Upper lobe of left lung (tissue), 6 donors: ENCODE measurements at regions not wholly inside any gene's neighbourhood (a gene's known extent, or its start where the extent isn't known, plus 50 kb on each side); places are given as distances from the start of the nearest gene placed in this dataset.

Experiments
- ATAC-seq, 2 donors: fragments of 200-7000 bp; cut with Tn5 transposase; one replicate each; pipeline ENCODE4 v1.9.1; 2022; ENCODE audit warnings: mild to moderate bottlenecking in 2 of 2, moderate library complexity in 2 of 2; ENCODE audit not compliant: low FRiP score in 2 of 2
- DNase-seq, 2 donors: peaks; one replicate each; pipeline ENCODE4 v3.0.0-alpha.2; 2019 to 2020
- H3K27ac ChIP-seq, 4 donors: fragments of 200-600 bp; sonication (generic); one replicate each; pipeline ENCODE4 v1.5.1; 2016 to 2019
- H3K27me3 ChIP-seq, 4 donors: fragments of 200-600 bp; sonication (generic); one replicate each; pipeline ENCODE4 v1.5.1; 2017 to 2019
- H3K36me3 ChIP-seq, 4 donors: fragments of 200-600 bp; sonication (generic); one replicate each; pipeline ENCODE4 v1.5.1; 2016 to 2019
- H3K4me1 ChIP-seq, 4 donors: fragments of 200-600 bp; sonication (generic); one replicate each; pipeline ENCODE4 v1.5.1; 2018 to 2019
- H3K4me3 ChIP-seq, 4 donors: fragments of 200-600 bp; sonication (generic); one replicate each; pipeline ENCODE4 v1.5.1; 2017 to 2019; ENCODE audit warnings: mild to moderate bottlenecking in 2 of 4, moderate library complexity in 1 of 4
- H3K9me3 ChIP-seq, 4 donors: fragments of 200-600 bp; sonication (generic); one replicate each; pipeline ENCODE4 v1.5.1; 2018 to 2019
- CTCF ChIP-seq, 6 experiments: fragments of 450-650 bp in 4 of 6; fragments of 200-600 bp in 2 of 6; sonication (generic) in 2 of 6; IDR thresholded peaks; one replicate each; pipeline ENCODE4 v1.5.1; 2016 to 2019; ENCODE audit warnings: antibody characterized with exemption in 6 of 6
- EP300 ChIP-seq, 4 donors: sonication (generic); formaldehyde crosslinking; IDR thresholded peaks; one replicate each; pipeline ENCODE4 v1.5.1; 2017; ENCODE audit warnings: antibody characterized with exemption in 4 of 4, control low read depth in 2 of 4
- POLR2A ChIP-seq, 4 donors: fragments of 450-650 bp; IDR thresholded peaks; one replicate each; pipeline ENCODE4 v1.5.1; 2016 to 2017; ENCODE audit warnings: antibody characterized with exemption in 4 of 4, mild to moderate bottlenecking in 2 of 4
- POLR2AphosphoS5 ChIP-seq, 2 donors: sonication (generic); formaldehyde crosslinking; IDR thresholded peaks; one replicate each; pipeline ENCODE4 v1.5.1; 2017; ENCODE audit warnings: antibody characterized with exemption in 2 of 2
- WGBS, 2 donors: methylation state at CpG; one replicate each; pipeline ENCODE4 v1.1.5; 2017 to 2018; 5-methylcytosine and 5-hydroxymethylcytosine counted together
- donor health status: DM: no; HTN: no; CAD: no; lungs with moderate emphysema.
- donor health status: DM: no; HTN: yes; CAD: no; lungs with severe emphysema.

DNA sequence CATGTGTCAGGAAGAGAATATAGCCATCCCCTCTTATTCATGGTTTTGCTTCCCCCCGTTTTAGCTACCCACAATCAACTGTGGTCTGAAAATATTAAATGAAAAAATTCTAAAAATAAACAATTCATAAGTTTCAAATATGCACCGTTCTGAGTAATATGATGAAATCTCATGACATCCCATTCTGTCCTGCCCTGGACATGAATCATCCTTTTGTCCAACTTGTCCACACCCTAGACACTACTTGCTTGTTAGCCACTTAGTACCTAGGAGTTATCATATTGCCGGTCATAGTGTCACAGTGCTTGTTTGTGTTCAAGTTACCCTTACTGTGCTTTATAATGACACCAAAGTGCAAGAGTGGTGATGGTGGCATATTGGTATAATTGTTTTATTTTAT is 113.5 kb downstream of the CAAP1 start:
- 92 to 94% methylated on average over 3 of the region's 3 CpGs for WGBS, 2 donors
- H3K27me3 ChIP-seq, result no peaks in the 10 kb centered on the region
- ATAC-seq, result no peak

DNA sequence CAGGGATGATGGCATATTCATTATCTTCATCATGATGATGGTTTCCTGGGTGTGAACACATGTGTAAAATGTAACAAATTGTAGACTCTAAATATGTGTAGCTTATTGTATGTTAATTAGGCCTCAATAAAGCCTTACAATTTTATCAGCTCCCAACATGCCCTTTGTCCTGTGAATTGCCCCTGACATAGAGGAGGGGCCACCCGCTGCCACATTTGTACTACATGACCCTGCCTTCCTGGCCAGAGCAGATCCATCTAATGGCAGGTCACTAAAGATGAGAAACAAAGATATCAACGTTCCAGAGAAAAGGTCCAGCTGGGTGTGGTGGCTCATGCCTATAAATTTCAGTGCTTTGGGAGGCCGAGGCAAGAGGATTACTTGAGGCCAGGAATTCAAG is 117.2 kb downstream of the CAAP1 start:
- Histone ChIP-seq H3K4me3 (no peak overlapping the region), H3K4me1 (no peaks in the 10 kb centered on the region), H3K36me3 (no peaks in the 10 kb centered on the region), H3K9me3 (no peaks in the 10 kb centered on the region), H3K27ac (no peak overlapping the region), H3K27me3 (no peaks in the 10 kb centered on the region)
- ATAC-seq (no peak), DNase-seq (no peak)
- WGBS, 2 donors, result 73% methylated on average over 3 of the region's 3 CpGs
- TF ChIP-seq EP300 (IDR thresholded peaks at IDR 0.05) (no peak), CTCF (IDR thresholded peaks at IDR 0.05) (no peak), POLR2A (IDR thresholded peaks at IDR 0.05) (no peak), POLR2AphosphoS5 (IDR thresholded peaks at IDR 0.05) (no peak)

More for the DNA sequence above, 113.5 kb downstream of the CAAP1 start:
- Histone ChIP-seq H3K9me3 (no peaks in the 10 kb centered on the region), H3K4me3 (no peak overlapping the region), H3K27ac (no peak overlapping the region), H3K4me1 (no peaks in the 10 kb centered on the region), H3K36me3 (no peaks in the 10 kb centered on the region)
- no peak for DNase-seq
- no peak for TF ChIP-seq POLR2AphosphoS5 (IDR thresholded peaks at IDR 0.05)
- no peak for TF ChIP-seq EP300 (IDR thresholded peaks at IDR 0.05)
- TF ChIP-seq POLR2A (IDR thresholded peaks at IDR 0.05), result no peak
- no peak for TF ChIP-seq CTCF (IDR thresholded peaks at IDR 0.05)

DNA sequence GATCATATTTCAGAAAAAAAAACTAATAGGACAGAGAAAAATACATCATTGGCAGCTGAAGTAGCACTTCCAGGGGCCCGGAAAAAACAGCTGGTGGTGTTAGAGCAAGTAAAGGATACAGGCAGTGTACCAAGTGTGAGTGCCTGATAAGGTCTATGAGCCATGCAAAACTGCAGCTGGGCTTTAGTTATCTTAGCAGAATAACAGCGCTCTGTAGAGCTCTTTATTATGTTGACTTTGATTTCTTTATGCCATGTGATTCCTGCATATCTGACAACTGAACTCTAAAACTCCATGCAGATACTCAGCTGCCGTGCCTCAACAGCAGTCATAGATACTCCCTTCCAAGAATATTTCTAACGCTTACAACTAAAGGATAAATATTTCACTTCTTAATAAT is 119.5 kb downstream of the CAAP1 start:
- H3K9me3 ChIP-seq, result no peaks in the 10 kb centered on the region
- ATAC-seq (no peak), DNase-seq (no peak)
- 62 to 77% methylated on average over 4 of the region's 4 CpGs for WGBS, 2 donors
- no peaks in the 10 kb centered on the region for H3K27me3 ChIP-seq
- no peak overlapping the region for H3K27ac ChIP-seq
- H3K4me1 ChIP-seq, result no peaks in the 10 kb centered on the region
- TF ChIP-seq POLR2A (IDR thresholded peaks at IDR 0.05), result no peak
- no peak for TF ChIP-seq POLR2AphosphoS5 (IDR thresholded peaks at IDR 0.05)
- TF ChIP-seq CTCF (IDR thresholded peaks at IDR 0.05), result no peak
- TF ChIP-seq EP300 (IDR thresholded peaks at IDR 0.05), result no peak
- H3K36me3 ChIP-seq, result no peaks in the 10 kb centered on the region
- no peak overlapping the region for H3K4me3 ChIP-seq

GRCh38 chr9:26770821-26771220 is 121.8 kb downstream of the CAAP1 start:
- TF ChIP-seq EP300 (IDR thresholded peaks at IDR 0.05) (no peak), POLR2AphosphoS5 (IDR thresholded peaks at IDR 0.05) (no peak), CTCF (IDR thresholded peaks at IDR 0.05) (no peak), POLR2A (IDR thresholded peaks at IDR 0.05) (no peak)
- Histone ChIP-seq H3K27me3 (no peaks in the 10 kb centered on the region), H3K4me1 (no peaks in the 10 kb centered on the region), H3K36me3 (no peaks in the 10 kb centered on the region), H3K27ac (no peak overlapping the region), H3K4me3 (no peak overlapping the region), H3K9me3 (no peaks in the 10 kb centered on the region)
- WGBS, 2 donors, result 42 to 48% methylated on average over 2 of the region's 2 CpGs
- DNase-seq (no peak), ATAC-seq (no peak)

GRCh38 chr9:26768145-26768544 is 124.5 kb downstream of the CAAP1 start:
- WGBS, 2 donors, result 84 to 86% methylated on average over 2 of the region's 2 CpGs
- Histone ChIP-seq H3K36me3 (no peaks in the 10 kb centered on the region), H3K9me3 (no peaks in the 10 kb centered on the region), H3K4me1 (no peaks in the 10 kb centered on the region), H3K27ac (no peak overlapping the region), H3K4me3 (no peak overlapping the region), H3K27me3 (no peaks in the 10 kb centered on the region)
- DNase-seq (no peak), ATAC-seq (no peak)
- no peak for TF ChIP-seq CTCF (IDR thresholded peaks at IDR 0.05)
- TF ChIP-seq POLR2AphosphoS5 (IDR thresholded peaks at IDR 0.05), result no peak
- TF ChIP-seq EP300 (IDR thresholded peaks at IDR 0.05), result no peak
- no peak for TF ChIP-seq POLR2A (IDR thresholded peaks at IDR 0.05)
